ENCODE measurements at regions not wholly inside any gene's neighbourhood (a gene's known extent, or its start where the extent isn't known, plus 50 kb on each side); places are given as distances from the start of the nearest gene placed in this dataset.

DNA sequence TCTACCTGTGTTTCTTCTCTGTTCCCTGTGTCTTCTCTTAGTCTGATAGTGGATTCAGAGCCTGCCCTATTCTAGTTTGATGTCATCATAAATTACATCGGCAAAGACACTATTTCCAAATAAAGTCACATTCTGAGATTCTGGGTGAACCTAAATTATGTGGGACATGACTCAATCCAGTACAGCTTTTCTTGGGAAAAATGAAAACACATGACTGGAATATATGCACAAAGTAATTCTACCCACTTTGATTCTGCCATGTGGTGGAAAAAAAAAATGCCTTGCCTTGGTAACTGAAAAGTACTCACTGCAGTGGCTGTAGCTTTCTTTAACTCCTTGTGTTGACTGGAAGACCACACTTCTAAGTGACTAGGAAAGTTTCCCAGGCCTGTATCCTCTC lies 73.7 kb downstream of the LRATD1 start:
- Mint-ChIP-seq H3K27me3 (ENCODE audit: insufficient read depth) (no peaks in the 10 kb centered on the region), H3K4me3 (no peak overlapping the region), H3K36me3 (ENCODE audit: low read depth) (no peaks in the 10 kb centered on the region), H3K27ac (no peak overlapping the region), H3K9me3 (peaks cover 9% of the 10 kb centered on the region), H3K4me1 (ENCODE audit: low read depth) (no peaks in the 10 kb centered on the region)
- DNase-seq: no peak
- TF ChIP-seq, protein P1, sequence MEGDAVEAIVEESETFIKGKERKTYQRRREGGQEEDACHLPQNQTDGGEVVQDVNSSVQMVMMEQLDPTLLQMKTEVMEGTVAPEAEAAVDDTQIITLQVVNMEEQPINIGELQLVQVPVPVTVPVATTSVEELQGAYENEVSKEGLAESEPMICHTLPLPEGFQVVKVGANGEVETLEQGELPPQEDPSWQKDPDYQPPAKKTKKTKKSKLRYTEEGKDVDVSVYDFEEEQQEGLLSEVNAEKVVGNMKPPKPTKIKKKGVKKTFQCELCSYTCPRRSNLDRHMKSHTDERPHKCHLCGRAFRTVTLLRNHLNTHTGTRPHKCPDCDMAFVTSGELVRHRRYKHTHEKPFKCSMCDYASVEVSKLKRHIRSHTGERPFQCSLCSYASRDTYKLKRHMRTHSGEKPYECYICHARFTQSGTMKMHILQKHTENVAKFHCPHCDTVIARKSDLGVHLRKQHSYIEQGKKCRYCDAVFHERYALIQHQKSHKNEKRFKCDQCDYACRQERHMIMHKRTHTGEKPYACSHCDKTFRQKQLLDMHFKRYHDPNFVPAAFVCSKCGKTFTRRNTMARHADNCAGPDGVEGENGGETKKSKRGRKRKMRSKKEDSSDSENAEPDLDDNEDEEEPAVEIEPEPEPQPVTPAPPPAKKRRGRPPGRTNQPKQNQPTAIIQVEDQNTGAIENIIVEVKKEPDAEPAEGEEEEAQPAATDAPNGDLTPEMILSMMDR (IDR thresholded peaks at IDR 0.05): no peak

DNA sequence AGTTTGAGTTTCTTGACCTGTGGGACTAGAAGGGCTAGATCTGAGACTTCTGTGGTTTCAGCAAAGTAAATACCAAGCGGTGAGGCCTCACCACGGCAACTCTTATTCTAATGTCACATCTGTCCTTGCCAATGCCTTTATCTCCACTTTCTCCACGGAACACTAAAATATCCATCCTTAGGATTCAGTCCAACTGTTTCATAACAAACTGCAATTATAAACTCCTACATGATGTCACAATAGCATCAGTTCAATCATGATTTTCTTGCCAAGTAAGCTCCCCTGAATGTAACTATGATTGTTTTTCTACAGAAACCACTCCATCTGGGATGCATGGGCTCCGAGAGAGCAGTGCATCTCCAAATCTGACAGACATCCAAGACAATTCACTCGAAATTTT lies 79.6 kb downstream of the LRATD1 start:
- peaks cover 4% of the 10 kb centered on the region; the same call in 1 of the 2 replicates for H3K9me3 Mint-ChIP-seq
- no peaks in the 10 kb centered on the region for H3K27me3 Mint-ChIP-seq (ENCODE audit: insufficient read depth)
- TF ChIP-seq, protein P1 (IDR thresholded peaks at IDR 0.05): no peak
- H3K4me1 Mint-ChIP-seq (ENCODE audit: low read depth): no peaks in the 10 kb centered on the region
- no peaks in the 10 kb centered on the region for H3K36me3 Mint-ChIP-seq (ENCODE audit: low read depth)
- no peak for DNase-seq
- no peak overlapping the region for H3K27ac Mint-ChIP-seq
- no peak overlapping the region for H3K4me3 Mint-ChIP-seq

DNA sequence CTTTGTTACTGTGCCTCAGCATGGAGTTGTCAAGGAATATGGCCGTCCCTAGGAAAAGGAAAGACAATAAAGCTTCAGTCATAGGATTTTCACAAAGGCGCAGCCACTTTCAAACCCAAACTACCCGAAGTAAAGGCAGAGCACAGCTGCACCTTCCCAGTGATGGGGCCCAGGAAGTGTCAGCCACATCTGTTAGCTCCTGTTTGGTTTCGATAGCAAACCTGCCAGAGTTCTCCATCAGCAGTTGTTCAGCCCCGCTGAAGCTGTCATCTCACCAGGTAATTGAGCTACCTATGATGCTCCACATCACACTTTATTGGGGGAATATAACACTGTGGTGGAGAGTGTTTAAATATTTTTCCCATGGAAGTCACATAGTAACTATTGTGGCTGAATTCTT lies 80.7 kb downstream of the LRATD1 start:
- Mint-ChIP-seq H3K27me3 (ENCODE audit: insufficient read depth) (peaks cover 1% of the 10 kb centered on the region; the same call in 1 of the 2 replicates), H3K4me1 (ENCODE audit: low read depth) (no peaks in the 10 kb centered on the region), H3K4me3 (no peak overlapping the region), H3K36me3 (ENCODE audit: low read depth) (no peaks in the 10 kb centered on the region), H3K27ac (no peak overlapping the region), H3K9me3 (peaks cover 11% of the 10 kb centered on the region)
- DNase-seq: no peak
- TF ChIP-seq, protein P1 (IDR thresholded peaks at IDR 0.05): no peak

DNA sequence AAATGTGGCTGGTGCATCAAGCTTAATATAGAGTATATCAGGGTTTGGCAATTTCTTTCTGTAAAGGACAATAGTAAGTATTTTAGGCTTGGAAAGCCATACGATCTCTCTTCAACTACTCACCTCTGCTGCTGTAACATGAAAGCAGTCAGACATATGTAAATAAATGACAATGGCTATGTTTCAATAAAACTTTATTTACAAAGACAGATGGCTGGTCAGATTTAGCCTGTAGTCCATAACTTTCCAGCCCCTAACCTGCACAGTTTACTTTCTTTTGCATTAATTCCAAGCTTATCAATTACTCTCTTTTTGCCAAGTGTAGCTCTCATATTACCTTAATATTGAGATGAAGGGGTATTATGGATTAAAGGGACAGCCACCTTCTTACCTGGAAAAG lies 83.1 kb downstream of the LRATD1 start:
- DNase-seq: no peak
- TF ChIP-seq, protein P1 (IDR thresholded peaks at IDR 0.05): no peak
- Mint-ChIP-seq H3K4me3 (no peak overlapping the region), H3K4me1 (ENCODE audit: low read depth) (no peaks in the 10 kb centered on the region), H3K27ac (no peak overlapping the region), H3K9me3 (peaks cover 7% of the 10 kb centered on the region), H3K27me3 (ENCODE audit: insufficient read depth) (peaks cover 1% of the 10 kb centered on the region), H3K36me3 (ENCODE audit: low read depth) (no peaks in the 10 kb centered on the region)

DNA sequence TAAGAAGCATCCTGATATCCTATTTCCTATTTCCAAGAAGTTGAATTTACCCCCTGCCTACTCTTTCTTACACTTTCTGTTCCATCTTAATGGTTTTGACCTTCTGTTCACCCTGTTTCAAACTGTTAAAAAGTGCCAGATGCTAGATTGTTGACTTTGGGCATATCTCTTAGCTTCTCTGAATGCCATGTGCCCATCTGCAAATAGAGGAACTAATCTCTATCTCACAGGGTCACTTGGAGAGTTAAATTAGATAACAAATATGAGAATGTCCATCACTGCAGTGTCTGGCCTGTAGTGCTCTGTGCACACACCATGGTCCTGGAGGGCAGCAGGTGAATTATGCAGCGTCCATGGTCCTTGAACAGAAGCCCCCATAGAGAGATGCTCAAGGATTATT lies 83.8 kb downstream of the LRATD1 start:
- no peak for DNase-seq
- H3K27ac Mint-ChIP-seq: no peak overlapping the region
- TF ChIP-seq, protein P1 (IDR thresholded peaks at IDR 0.05): no peak
- H3K9me3 Mint-ChIP-seq: peaks cover 7% of the 10 kb centered on the region
- no peak overlapping the region for H3K4me3 Mint-ChIP-seq
- peaks cover 1% of the 10 kb centered on the region for H3K27me3 Mint-ChIP-seq (ENCODE audit: insufficient read depth)
- no peaks in the 10 kb centered on the region for H3K4me1 Mint-ChIP-seq (ENCODE audit: low read depth)
- no peaks in the 10 kb centered on the region for H3K36me3 Mint-ChIP-seq (ENCODE audit: low read depth)

DNA sequence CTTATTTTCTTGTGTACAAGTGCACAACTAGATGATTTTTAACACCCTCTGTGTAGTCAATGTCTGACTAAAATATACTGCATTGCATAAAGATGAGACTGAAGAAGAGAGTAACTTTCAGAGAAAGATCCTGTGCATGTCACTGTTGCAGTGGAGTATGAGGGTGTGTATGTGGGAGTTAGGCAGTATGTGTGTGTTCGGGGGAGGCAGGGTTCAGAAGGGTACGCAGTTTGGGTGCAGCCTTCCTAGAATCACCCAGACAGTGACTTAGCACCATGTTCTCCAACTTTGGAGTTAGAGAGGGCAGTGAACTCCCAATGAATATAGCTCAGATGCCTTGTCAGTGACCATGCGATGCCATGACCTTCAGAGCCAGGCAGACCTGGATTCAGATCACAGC lies 84.6 kb downstream of the LRATD1 start:
- Mint-ChIP-seq H3K4me1 (ENCODE audit: low read depth) (no peaks in the 10 kb centered on the region), H3K27ac (no peak overlapping the region), H3K4me3 (no peak overlapping the region), H3K36me3 (ENCODE audit: low read depth) (no peaks in the 10 kb centered on the region), H3K27me3 (ENCODE audit: insufficient read depth) (peaks cover 1% of the 10 kb centered on the region), H3K9me3 (peaks cover 7% of the 10 kb centered on the region)
- DNase-seq: no peak
- TF ChIP-seq, protein P1 (IDR thresholded peaks at IDR 0.05): no peak

Measured in HFFc6 (cell line).